RCC 7860 (cell line): ENCODE measurements at regions not wholly inside any gene's neighbourhood (a gene's known extent, or its start where the extent isn't known, plus 50 kb on each side); places are given as distances from the start of the nearest gene placed in this dataset.
A peak's percentile ranks its signal among the peaks of the same experiment; 100 is the strongest.
"Not testable (repeated sequence)": the region's sequence is repeated elsewhere in the genome, so short reads cannot be mapped to it uniquely, and the experiment has no call there.

Experiments used
- DNase-seq: peaks from one replicate; pipeline ENCODE4 v3.0.0-alpha.2; 2015; ENCODE audit warnings: low spot score
- FAIRE-seq: peaks from 2 replicates; lab custom pipeline; 2012; peaks lifted over from hg19 to GRCh38; lab: Jason Lieb, UNC

- no peak for DNase-seq
- FAIRE-seq = no peak
Measured at GRCh38 chr4:103422467-103423219, 224.5 kb upstream of the CENPE start.

- FAIRE-seq (peak; percentile 84), DNase-seq (peak; percentile 74)
Measured at GRCh38 chr4:103415801-103416200, 217.7 kb upstream of the CENPE start.

- FAIRE-seq, DNase-seq: not testable (repeated sequence)
Measured at GRCh38 chr4:103412646-103413045, 214.5 kb upstream of the CENPE start.

GRCh38 chr4:103410386-103410785 lies 212.2 kb upstream of the CENPE start:
- no peak for FAIRE-seq
- DNase-seq = no peak

GRCh38 chr4:103405415-103405814 lies 207.3 kb upstream of the CENPE start:
- no peak for FAIRE-seq
- DNase-seq = no peak

- no peak for FAIRE-seq
- no peak for DNase-seq
Measured at GRCh38 chr4:103403619-103404018, 205.5 kb upstream of the CENPE start.

- no peak for FAIRE-seq
- DNase-seq = no peak
Measured at GRCh38 chr4:103402198-103402597, 204.1 kb upstream of the CENPE start.

GRCh38 chr4:103400405-103400804 lies 202.3 kb upstream of the CENPE start:
- FAIRE-seq (peak; percentile 52), DNase-seq (peak; percentile 46)

GRCh38 chr4:103397541-103397940 lies 199.4 kb upstream of the CENPE start:
- no peak for FAIRE-seq
- no peak for DNase-seq

GRCh38 chr4:103387508-103388011 lies 189.4 kb upstream of the CENPE start:
- DNase-seq, FAIRE-seq: not testable (repeated sequence)

GRCh38 chr4:103385565-103385964 lies 187.4 kb upstream of the CENPE start:
- not testable (repeated sequence) for FAIRE-seq

GRCh38 chr4:103375278-103375677 lies 177.1 kb upstream of the CENPE start:
- peak; percentile 75 for DNase-seq
- peak; percentile 52 for FAIRE-seq

More at GRCh38 chr4:103385565-103385964, 187.4 kb upstream of the CENPE start:
- DNase-seq = not testable (repeated sequence)

- FAIRE-seq (no peak), DNase-seq (no peak)
Measured at GRCh38 chr4:103374758-103375157, 176.6 kb upstream of the CENPE start.

- no peak for FAIRE-seq
- no peak for DNase-seq
Measured at GRCh38 chr4:103374306-103374705, 176.2 kb upstream of the CENPE start.

GRCh38 chr4:103372002-103372558 lies 173.9 kb upstream of the CENPE start:
- FAIRE-seq = no peak
- no peak for DNase-seq

- FAIRE-seq (no peak), DNase-seq (no peak)
Measured at GRCh38 chr4:103370336-103370735, 172.2 kb upstream of the CENPE start.

GRCh38 chr4:103365285-103365684 lies 167.1 kb upstream of the CENPE start:
- DNase-seq (no peak), FAIRE-seq (no peak)

GRCh38 chr4:103364083-103364482 lies 165.9 kb upstream of the CENPE start:
- FAIRE-seq = no peak
- DNase-seq = no peak

GRCh38 chr4:103361926-103362325 lies 163.8 kb upstream of the CENPE start:
- FAIRE-seq = no peak
- no peak for DNase-seq

- DNase-seq (no peak), FAIRE-seq (no peak)
Measured at GRCh38 chr4:103359900-103360299, 161.8 kb upstream of the CENPE start.

- FAIRE-seq = no peak
Measured at GRCh38 chr4:103354006-103354405, 155.9 kb upstream of the CENPE start.

GRCh38 chr4:103329642-103330041 lies 131.5 kb upstream of the CENPE start:
- DNase-seq (no peak), FAIRE-seq (no peak)

More at GRCh38 chr4:103354006-103354405, 155.9 kb upstream of the CENPE start:
- DNase-seq = no peak
